Hematopoietic multipotent progenitor cell treated with erythropoietin and hydrocortisone succinate and interleukin-3 and kit ligand, for 6 days (in vitro differentiated cells): ENCODE measurements at regions not wholly inside any gene's neighbourhood (a gene's known extent, or its start where the extent isn't known, plus 50 kb on each side); places are given as distances from the start of the nearest gene placed in this dataset.

Experiments
- DNase-seq: peaks from one replicate; pipeline ENCODE4 v3.0.0-alpha.2; 2015

DNA sequence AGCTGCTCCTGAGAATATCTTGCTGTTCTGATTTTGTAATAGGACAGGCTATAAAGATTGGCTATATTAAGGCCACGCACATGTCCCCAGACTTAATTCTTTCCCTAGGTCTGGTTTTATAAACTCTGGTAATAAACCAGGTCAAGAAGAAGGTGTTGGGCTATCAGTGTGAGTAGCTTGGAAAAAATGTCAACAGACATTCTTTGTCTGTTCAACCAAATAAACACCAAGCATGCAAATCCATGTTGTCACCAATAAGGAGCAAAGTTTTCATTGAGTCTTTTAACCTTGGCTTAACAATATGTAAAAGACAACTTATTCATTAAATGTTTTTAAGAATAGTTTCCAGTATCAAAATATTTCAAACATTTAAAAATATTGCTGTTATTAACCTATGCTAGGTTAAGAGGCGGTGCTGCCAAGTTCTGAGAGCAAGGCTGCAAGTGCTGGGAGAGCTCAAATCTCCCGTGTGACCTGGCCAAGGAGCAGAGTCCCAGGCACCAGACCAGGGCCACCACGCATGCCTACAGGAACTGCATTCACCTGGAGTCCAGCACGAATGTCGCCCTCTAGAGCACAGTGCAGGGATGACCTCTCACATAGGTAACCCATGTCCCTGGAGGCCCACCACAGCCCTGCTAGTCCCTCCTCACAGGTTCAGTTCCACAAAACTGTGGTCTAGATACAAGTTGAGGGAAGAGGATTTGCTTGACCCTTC lies 120.5 kb upstream of the POU3F3 start:
- peak; percentile 67 for DNase-seq

DNA sequence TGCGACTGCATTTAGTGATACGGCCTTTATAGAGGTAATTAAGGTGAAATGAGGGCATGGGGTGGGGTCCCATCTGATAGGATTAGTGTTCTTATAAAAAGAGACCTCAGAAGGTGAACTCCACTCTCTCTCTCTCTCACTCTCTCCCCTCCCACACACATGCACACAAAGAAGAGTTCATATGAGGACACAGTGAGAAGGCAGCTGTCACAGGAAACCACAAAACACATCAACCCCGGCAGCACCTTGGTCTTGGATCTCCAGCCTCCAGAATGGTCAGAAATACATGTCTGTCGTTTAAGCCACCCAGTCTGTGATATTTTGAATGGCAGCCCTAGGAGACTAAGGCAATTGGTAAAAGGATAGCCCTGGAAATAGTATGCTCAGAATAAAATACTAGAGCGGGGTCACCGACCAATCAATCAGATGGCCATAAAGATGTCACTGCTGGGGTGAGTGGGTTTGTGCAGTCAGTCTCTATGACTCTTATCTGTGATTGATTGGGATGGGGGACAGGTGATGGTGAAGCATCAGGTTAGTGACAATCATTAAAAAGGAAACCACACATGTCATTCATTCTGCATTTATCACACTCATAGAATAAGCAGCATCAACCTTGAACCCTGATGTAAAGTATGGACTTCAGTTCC lies 118.9 kb upstream of the POU3F3 start:
- peak; percentile 14 for DNase-seq

- DNase-seq, result no peak
These were observed 117.9 kb upstream of the POU3F3 start for GRCh38 chr2:104736026-104736425.

DNA sequence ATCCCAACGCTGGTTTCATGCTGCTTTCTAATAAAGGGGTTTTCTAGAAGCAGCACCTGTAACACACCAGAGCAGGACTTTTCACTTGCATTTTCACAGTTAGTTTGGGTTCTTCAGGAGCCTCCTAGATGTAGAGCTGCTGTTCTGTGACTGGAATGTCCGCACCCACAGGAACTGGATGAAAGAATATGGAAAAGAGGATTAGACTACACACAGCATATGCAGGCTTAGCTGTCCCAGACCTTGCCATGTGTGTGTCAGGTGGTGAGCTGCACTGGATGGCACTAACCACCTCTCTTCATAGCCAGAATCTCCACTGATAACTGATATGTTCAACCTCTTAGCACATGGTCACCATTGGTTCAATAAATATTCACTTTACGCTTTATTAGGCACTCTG lies 112.1 kb upstream of the POU3F3 start:
- DNase-seq, result no peak

GRCh38 chr2:104744537-104744936 lies 109.4 kb upstream of the POU3F3 start:
- no peak for DNase-seq

GRCh38 chr2:104745846-104746245 lies 108.1 kb upstream of the POU3F3 start:
- no peak for DNase-seq

DNA sequence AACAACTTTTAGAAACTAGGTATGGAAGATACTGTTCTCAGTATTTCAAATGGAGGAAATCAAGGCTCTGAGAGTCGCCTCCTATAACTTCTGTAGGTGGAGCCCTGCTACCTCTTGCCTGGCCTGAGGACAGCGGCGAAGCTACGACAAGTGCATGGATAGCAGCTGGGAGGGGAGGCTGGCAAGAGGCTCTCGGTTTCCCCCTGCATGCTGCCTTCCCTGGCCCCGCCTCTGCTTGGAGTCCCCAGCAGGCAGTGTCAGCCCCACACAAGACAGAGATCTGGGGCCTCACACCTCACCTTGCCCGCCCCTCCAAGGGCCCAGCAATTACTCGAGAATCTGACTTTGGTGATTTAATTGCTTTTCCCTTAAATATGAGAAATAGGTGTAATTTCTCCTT lies 107.6 kb upstream of the POU3F3 start:
- DNase-seq, result no peak

DNA sequence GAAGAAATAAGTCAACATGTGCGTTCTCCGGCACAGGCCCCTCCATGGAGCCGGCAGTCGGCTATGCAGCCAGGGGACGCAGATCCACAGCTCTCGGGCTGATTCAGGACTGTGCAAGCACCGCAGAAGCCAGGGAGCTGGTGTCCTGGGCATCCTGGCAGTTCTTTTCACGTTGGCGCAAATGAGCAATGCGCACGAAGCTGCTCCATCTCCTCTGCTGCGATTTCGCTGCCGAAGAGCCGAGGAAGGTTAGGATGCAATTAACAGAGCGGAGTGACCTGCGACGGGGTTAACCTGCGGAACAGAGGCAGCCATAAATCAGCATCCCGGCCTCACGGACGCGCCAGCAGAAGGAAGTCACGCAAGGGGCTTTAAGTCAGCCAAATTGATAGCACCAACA lies 107.1 kb upstream of the POU3F3 start:
- DNase-seq, result no peak

GRCh38 chr2:104749856-104750460 lies 104.0 kb upstream of the POU3F3 start:
- DNase-seq, result no peak

DNA sequence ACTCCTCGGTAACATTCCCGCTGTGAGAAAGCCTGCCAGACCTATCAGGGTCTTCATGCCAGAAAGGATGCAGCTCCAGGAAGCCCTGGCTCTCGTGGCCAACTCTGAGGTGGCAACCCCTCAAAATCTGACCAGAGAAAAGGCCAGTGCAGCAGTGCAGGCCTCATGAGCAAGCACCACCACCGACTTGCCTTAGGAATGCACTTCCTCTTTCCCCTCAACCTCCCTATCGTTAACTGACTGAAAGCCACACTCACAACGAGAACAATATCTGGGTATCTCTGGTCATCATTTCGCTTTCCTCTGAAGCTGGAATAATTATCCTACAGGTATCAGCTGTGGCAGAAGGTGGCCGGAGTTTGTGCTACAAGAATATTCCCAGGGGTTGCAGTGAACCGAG lies 101.4 kb upstream of the POU3F3 start:
- peak; percentile 27 for DNase-seq

DNA sequence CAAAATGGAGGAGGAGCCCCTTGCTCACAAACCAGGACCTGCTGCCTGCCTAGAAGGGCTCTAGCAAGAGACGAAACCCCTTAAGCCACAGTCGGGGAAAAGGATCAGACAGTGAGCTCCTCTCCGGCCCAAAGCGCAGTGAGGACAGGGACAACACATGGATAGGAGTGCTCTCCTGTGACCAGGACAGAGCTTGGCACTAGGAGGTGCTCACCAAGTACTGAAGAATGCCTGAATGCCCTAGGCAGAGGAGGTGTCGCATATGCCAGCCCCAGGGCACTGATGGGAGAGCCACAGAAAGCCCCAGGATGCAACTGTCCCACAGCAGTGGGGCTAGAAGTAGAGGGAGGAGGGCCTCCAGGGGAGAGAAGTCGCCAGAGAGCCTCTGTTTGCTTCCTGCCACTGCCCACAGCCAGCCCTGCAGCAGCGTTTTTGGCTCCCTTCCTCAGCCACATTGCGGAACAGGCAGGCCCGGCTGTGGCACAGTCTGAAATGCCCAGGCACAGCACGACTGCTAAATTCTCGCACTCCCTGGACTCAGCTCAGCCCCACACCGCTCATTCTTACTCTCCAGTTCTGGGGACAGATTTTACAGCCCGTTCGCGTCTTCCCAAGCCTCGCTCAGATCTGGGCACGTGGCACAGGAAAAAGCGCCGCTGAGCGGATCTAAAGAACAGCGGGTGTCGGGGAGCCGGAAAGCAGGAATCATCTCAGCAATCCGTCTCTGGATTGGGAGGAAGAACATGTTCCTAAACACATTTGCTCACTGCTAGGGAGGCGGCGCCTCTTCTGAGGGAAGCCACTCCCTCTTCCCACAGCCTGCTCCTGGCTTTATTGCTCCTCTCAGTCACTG lies 98.7 kb upstream of the POU3F3 start:
- DNase-seq, result peak; percentile 50

GRCh38 chr2:104756118-104756517 lies 97.8 kb upstream of the POU3F3 start:
- no peak for DNase-seq

- DNase-seq, result no peak
These were observed 96.9 kb upstream of the POU3F3 start for GRCh38 chr2:104757056-104757455.

DNA sequence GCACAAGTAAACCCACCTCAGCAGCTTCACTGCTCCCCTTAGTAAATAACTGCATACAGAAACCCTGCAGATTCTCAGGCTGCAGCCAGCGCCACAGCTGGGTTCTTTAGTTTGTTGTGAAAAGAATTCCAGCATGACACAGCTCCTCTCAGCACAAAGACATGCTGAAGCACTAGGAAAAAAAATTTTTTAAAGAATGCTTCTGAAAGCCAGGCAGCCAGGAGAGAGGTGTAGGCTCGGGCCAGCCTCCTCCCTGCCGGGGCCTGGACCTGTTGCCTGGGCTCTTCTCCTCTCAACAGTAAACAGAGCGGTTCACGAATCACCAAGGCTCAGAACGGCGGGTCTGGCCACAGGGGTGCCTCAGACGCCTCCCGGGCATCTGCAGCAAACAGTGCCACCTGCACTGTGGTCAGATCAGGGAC lies 95.7 kb upstream of the POU3F3 start:
- no peak for DNase-seq

- DNase-seq, result no peak
These were observed 91.9 kb upstream of the POU3F3 start for GRCh38 chr2:104762031-104762430.

DNA sequence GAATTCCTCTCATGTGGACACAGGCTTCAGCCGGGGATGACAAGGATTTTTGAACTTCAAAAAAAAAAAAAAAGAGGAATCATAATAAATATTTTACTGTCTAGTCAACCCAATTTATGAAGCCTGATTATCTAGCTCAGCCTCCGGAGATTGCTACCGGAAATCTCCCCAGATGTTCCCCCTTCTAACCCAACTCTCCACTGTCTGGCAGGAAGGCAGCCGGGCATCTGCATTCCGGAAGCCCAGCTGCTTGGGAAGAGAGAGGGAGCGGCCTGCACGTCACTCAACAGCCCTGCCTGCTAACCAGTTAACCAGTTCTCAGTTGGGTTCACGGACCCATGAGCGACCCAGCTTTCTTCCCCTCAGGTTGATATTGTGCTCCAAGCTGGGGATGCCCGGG lies 87.2 kb upstream of the POU3F3 start:
- DNase-seq, result peak; percentile 20

- peak; percentile 5 for DNase-seq
These were observed 85.2 kb upstream of the POU3F3 start for GRCh38 chr2:104768694-104769093.

DNA sequence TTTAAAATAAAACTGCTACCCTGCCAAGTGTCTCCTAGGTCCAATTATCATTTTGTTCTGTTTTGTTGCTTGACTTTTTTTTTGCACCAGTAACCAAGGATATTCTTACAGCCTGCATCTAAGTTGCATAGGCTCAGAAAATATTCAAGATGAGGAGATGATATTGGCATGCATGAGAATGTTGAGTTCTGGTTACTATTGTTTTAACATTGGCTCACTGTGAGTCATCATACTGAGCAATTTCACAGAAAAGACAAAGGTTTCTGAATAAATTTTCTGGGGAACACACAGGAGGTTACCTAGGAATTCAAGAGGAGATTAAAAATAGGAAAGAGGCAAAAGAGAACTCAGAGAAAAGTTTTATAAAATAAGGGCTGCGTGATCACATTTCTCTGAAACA lies 84.8 kb upstream of the POU3F3 start:
- DNase-seq, result no peak

- DNase-seq, result no peak
These were observed 80.9 kb upstream of the POU3F3 start for GRCh38 chr2:104772996-104773395.

- DNase-seq, result no peak
These were observed 79.3 kb upstream of the POU3F3 start for GRCh38 chr2:104774631-104775030.

DNA sequence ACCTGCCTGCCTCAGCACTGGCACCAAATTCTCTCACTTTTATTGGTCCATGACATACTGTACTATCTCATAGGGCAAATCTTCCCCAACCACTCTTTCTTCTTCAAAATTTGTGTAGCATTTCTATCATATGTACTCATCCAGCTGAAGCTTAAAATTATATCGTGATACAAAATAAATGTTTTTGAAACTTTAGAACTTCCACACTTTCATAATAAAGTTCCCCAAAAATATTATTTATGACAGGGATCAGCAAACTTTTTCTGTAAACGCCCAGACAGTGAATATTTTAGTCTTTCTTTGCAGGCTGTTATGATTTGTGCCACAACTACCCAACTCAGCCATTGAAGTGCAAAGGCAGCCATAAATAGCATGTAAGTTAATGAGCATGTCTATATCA lies 76.2 kb upstream of the POU3F3 start:
- DNase-seq, result no peak

- no peak for DNase-seq
These were observed 72.8 kb upstream of the POU3F3 start for GRCh38 chr2:104781151-104781550.

DNA sequence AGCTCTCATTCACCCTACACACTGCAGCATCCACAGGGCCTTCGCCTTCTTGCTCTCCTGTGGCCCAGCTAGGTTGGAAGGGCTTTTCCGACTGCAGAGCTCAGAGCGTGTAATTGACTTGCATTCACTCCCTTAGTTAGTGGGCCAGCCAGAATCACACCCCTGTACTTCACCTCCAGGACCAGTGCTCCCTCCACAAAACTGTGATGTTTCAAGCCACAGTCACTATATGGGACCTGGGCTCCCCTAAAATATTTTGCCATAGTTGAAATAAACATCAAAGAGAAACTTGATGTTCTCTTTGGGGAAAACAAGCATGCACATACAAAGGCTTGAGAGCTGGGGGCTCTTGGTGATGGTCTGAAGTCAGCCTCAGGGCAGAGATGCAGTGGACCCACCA lies 69.7 kb upstream of the POU3F3 start:
- no peak for DNase-seq
